ENCODE measurements at regions not wholly inside any gene's neighbourhood (a gene's known extent, or its start where the extent isn't known, plus 50 kb on each side); places are given as distances from the start of the nearest gene placed in this dataset.
"Not testable (repeated sequence)": the region's sequence is repeated elsewhere in the genome, so short reads cannot be mapped to it uniquely, and the experiment has no call there.

DNA sequence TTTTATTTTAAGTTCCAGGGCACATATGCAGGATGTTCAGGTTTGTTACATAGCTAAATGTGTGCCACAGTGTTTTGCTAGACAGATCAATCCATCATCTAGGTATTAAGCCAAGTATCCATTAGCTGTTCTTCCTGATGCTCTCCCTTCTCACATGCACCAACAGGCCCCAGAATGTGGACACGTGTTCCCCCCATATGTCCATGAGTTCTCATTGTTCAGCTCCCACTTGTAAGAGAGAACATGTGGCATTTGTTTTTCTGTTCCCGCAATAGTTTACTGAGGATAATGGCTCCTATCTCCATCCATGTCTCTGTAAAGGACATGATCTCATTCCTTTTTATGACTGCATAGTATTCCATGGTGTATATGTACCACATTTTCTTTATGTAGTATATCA, 374.8 kb upstream of the FAT1 start:
- DNase-seq (ENCODE audit: extremely low read depth, low read depth, low spot score): no peak

GRCh38 chr4:187103351-187103750, 379.7 kb upstream of the FAT1 start:
- no peak for DNase-seq (ENCODE audit: extremely low read depth, low read depth, low spot score)

GRCh38 chr4:187108845-187109244, 385.2 kb upstream of the FAT1 start:
- no peak for DNase-seq (ENCODE audit: extremely low read depth, low read depth, low spot score)

DNA sequence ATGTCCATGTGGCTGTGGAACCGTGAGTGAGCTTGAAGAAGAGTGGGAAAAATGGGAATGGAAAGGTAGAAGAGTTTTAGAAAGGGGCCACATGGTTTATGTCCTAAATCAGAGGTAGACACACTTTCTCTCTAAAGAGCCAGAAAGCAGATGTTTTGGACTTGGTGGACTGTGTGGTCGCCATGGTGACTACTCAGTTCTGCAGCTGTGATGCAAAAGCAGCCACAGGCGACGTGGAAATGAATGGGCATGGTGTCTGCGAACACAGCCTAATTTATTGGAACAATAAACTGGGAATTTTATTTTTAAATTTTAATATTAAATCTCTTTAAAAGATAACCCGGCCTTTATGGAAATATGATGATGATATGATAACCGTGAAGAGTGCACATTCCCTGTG, 386.0 kb upstream of the FAT1 start:
- DNase-seq (ENCODE audit: extremely low read depth, low read depth, low spot score): no peak

GRCh38 chr4:187118166-187118565, 394.5 kb upstream of the FAT1 start:
- DNase-seq (ENCODE audit: extremely low read depth, low read depth, low spot score): no peak

DNA sequence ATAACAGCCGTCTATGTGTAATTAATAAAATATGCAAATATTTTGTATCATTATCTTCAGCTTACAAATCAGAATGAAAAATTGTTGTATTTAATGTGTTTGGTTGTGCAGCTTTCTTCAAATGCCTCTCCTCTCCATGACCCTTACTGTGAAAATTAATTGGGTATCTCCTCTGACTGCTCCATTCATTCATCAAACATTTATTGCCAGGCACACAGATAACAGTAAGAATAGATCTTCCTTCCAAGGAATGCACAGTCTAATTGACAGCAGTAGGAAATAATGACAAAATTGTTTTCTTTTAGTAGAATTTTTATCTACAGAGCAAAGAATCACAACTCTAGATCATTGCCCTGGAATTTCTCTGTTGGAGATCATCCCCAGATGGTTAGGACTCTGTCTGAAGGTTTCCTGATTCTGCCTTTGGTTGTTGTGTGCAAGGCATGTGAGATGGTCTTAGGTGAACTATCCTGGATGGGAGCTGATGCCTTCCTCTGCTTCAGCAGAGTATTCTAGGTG, 395.0 kb upstream of the FAT1 start:
- no peak for DNase-seq (ENCODE audit: extremely low read depth, low read depth, low spot score)

DNA sequence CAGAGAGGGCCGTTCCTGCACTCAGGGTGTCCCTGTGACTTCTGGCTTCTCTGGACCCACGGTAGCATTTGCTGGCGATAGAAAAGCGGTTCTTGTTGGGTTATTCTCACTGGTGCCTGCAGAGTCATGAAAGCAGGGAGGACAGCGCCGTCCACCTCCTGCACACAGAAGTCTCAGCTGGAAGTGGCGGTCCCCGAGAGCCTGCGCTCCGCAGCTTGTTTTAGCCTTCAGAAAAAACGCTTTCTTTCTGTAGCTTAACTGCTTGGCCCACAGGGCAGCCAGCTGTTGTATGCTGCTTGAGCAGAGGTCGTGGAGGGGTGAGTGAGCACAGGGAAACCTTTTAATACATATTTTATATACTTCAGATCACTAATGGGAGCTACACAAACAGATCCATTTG, 400.7 kb upstream of the FAT1 start:
- no peak for DNase-seq (ENCODE audit: extremely low read depth, low read depth, low spot score)

DNA sequence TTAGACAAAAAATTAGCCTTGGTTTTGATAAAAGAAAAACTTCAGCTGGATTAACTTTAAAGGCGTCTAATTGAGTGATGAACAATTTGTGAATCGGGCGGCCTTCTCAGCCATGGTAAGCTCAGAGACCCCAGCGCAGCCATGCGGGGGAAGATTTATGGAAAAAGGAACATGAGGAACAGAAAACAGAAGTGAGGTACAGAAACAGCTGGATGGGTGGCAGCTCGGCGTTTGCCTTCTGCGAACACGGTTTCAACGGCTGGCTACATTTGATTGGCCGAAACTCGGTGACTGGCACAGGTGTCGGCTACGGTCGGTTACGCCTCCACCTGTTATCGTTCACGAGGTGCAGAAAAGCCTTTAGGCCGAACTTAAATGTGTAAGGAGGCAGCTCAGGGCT, 401.4 kb upstream of the FAT1 start:
- no peak for DNase-seq (ENCODE audit: extremely low read depth, low read depth, low spot score)

DNA sequence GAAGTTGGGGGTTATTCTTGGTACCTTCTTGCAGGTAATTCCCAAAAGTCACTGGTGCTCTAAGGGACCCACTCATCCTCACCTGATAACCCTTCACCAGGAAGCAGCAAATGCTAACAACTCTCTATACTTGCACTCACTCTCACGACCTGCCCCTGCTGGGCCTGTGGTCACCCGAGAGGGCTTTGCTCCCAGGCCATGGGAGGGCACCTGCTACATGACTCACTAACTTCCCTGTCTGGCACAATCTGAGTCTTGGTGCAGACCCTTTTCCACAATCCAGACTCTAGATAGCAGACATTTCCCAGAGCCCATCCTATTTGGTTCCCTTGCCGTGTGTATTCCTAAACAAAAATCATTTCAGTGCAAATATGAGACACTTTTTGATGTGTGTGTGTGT, 403.8 kb upstream of the FAT1 start:
- DNase-seq (ENCODE audit: extremely low read depth, low read depth, low spot score): no peak

DNA sequence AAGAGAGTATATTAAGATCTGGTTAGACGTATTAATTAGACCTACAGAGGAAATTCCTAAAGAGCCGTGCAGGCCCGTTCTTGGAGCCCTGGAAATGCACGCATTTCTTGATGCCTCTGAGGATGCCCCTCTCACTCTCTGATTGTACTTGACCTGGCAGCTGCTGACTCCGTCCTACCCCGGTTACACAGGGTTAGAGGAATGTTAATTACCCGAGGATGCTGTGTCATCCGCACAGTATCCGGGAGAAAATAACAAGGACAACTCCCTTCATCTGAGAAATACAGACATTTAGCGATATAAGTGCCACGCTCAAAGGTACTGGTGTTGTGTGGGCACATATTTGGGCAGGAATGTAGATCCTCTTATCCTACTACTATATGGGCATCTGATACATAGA, 404.6 kb upstream of the FAT1 start:
- no peak for DNase-seq (ENCODE audit: extremely low read depth, low read depth, low spot score)

GRCh38 chr4:187128976-187129375, 405.3 kb upstream of the FAT1 start:
- no peak for DNase-seq (ENCODE audit: extremely low read depth, low read depth, low spot score)

DNA sequence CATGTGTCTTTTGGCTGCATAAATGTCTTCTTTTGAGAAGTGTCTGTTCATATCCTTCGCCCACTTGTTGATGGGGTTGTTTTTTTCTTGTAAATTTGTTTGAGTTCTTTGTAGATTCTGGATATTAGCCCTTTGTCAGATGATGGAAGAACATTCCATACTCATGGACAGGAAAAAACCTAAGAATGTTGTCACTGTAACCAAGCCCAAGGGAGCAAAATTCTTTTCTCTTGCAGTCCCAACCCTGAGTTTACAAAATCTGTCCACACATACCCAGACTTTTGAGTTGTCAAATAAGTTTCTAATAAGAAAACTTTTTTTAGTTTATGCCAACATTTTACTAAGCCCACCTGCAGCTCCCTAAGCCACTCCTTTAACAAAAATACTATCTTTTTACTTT, 408.2 kb upstream of the FAT1 start:
- DNase-seq (ENCODE audit: extremely low read depth, low read depth, low spot score): not testable (repeated sequence)

GRCh38 chr4:187135878-187136277, 412.2 kb upstream of the FAT1 start:
- no peak for DNase-seq (ENCODE audit: extremely low read depth, low read depth, low spot score)

- no peak for DNase-seq (ENCODE audit: extremely low read depth, low read depth, low spot score)
Observed at GRCh38 chr4:187139141-187139540, 415.5 kb upstream of the FAT1 start.

- no peak for DNase-seq (ENCODE audit: extremely low read depth, low read depth, low spot score)
Observed at GRCh38 chr4:187141101-187141500, 417.4 kb upstream of the FAT1 start.

DNA sequence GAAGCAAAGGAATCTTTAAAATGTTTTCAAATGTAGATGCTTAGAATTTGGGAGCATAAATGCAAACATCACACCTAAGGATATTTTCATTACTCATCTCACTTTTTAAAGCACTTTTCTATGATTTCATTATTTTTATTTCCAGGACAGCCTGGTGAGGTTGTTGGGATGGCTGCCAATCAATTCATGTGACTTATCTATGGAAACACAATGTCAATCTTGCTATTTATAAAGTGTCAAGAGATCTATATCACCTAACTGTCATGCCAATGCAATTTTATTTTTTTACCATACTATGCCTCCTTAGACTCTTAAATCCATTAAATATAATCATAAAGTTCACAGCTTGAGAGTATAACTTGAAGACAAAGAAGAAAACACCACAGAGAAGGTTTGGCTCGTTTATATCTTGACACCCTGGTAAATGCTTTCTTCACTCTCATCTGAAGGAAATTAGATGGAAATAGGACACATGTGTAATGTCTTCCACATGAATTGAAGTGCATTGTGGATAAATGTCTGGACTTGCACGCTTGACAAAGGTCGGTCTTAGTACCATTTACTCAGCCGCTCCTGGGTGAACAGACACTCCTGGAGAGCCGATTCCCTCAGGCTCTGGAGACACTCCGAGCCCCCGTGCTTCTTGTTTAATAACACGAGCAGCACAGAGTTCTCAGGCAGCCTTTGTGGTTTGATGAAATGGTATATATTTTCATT, 425.7 kb upstream of the FAT1 start:
- no peak for DNase-seq (ENCODE audit: extremely low read depth, low read depth, low spot score)

DNA sequence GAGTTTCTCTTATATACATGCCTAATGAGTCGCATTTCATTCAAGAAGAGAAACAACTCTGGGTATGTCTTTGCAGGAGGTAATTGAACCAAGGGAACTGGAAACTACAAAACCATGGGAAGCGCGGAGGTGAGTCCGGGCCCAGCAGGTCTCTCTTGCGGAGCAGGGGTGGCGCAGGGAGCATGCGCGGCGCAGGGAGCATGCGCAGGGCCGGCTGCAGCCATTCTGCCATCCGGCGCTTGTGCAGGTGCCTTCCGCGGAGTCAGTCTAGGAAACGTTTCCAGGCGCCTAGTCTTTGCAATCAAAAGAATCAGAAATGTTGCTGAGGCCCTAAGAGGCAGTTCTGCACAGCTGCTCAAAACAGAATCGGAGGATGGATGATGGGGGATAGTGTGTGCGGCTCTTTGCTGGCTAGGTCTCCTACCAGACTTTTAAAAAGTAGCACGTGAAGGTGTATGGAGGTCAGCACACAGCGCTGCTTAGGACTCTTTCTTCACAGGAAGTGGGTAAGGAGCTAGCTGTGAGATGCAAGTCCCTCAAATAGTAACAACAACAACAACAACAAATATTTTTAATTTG, 433.8 kb upstream of the FAT1 start:
- no peak for DNase-seq (ENCODE audit: extremely low read depth, low read depth, low spot score)

DNA sequence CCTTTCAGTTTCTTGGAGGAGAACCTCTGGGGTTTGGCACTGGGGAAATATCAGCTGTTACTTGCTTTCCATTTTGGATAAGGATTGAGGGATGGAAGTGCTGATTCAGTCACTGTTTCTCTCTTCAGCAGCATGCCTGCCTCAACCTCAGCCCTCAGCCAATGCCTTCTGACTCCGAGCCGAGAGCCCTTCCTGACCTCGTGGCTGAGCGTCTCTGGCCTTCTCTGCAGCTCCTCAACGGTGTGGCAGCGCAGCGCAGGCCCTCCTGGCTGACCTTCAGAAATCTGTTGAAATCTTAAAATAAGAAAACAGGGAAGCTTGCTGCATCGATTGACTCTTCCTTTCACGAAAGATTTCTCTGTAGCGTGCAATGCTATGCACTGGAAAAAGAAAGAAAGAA, 434.3 kb upstream of the FAT1 start:
- DNase-seq (ENCODE audit: extremely low read depth, low read depth, low spot score): no peak

- DNase-seq (ENCODE audit: extremely low read depth, low read depth, low spot score): no peak
Observed at GRCh38 chr4:187160486-187160885, 436.8 kb upstream of the FAT1 start.

DNA sequence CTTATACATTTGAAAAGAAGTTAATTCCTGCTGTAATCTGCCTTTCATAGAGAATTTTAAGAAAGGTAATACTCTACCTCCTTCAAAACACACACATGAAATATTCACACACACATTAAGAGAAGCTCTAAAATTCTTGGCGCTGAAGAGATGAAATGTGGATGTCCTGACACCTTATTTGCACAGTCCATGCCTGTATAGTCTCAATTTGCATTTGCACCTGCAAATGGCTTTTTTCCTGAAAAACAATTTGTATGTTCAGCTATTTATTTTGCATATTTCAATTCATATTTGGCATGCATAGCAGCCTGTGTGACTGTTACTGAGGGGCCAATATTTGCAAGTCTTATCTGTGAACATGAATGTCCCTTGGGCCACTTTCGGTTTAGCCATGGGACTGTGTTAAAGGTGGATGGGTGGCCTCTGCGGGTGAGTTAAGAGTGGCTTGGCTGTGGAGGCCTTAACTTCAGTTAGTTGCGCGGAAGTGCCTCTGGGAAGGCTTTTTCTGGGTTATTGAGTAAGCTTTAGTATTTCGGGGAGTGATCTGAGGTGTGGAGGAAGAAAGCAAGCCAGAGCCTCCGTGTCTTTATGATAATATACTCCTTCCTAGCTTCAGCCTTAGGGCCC, 443.3 kb upstream of the FAT1 start:
- DNase-seq (ENCODE audit: extremely low read depth, low read depth, low spot score): no peak

DNA sequence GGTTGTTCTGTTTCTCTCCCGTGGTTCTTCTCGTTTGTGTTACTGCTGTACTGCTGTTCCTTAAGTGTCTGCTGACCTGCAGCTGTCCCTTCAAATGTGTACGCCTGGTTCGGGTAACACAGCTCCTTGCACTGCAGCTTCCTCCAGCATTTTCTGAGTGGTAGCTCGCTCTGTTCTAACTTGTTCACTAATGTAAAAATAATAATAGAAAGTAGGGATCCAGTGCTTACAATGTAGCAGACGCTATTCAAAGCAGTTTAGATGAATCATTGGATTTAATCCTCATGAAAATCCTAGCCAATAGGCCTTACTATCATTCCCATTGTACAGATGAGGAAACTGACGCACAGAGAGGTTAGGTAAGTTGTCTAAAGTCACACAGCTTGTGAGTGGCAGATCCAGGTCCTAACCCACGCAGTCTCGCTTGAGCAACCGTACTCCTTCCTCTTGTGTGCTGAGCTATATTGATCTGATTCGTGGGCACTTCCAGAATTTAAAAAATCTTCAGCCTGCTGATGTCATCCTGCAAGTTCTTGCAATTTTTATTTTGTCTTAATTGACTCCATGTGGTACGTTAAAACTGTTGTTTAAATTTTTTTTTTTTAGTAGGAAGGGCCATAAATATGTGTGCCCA, 448.2 kb upstream of the FAT1 start:
- DNase-seq (ENCODE audit: extremely low read depth, low read depth, low spot score): no peak

DNA sequence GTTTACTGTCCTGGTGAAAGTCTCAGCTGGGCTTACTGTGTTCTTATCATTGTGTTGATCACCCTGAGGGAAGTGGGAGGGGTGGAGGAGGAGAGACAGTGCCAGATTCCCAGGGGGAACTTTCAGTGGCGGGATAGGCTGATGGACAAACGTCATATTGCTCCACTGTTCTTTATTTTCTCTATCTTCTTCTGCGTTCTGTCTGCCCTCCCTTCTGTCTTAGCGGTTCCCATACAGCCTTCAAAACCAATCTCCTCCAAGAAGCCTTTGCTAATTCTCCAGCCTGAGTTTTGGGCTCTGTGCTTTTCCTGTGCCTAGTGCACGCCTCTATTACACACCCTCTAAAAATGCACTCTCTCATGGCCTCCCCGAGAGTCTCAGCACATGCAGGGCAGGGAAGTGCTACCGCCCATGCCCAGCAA, 448.7 kb upstream of the FAT1 start:
- no peak for DNase-seq (ENCODE audit: extremely low read depth, low read depth, low spot score)

Measured in glomerular endothelial cell (primary cell).